ENCODE measurements at regions not wholly inside any gene's neighbourhood (a gene's known extent, or its start where the extent isn't known, plus 50 kb on each side); places are given as distances from the start of the nearest gene placed in this dataset.

DNA sequence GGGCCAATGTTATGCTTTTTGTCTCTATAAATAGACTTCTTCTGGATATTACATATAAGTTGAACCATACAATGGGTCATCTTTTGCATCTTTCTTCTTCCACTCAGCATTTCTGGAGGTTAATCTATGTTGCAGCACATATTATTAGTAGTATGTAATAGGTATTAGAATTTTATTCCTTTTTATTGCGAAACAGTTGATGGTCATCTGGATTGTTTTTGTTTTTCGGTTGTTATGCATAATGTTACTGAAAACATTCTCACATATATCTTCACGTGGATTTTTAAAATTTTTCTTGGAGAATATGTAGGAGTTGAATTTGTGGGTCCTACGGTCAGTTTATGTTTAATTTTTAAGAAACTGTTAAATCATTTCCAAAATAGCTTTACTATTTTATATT lies 466.8 kb downstream of the SLCO4C1 start:
- H3K27ac Mint-ChIP-seq (ENCODE audit: unreplicated experiment), result no peak overlapping the region
- H3K36me3 Mint-ChIP-seq (ENCODE audit: unreplicated experiment), result no peaks in the 10 kb centered on the region
- DNase-seq (ENCODE audit: extremely low spot score, unreplicated experiment), result no peak
- peaks cover 25% of the 10 kb centered on the region for H3K9me3 Mint-ChIP-seq (ENCODE audit: unreplicated experiment)
- TF ChIP-seq CTCF (IDR thresholded peaks at IDR 0.05), result no peak
- no peaks in the 10 kb centered on the region for H3K27me3 Mint-ChIP-seq (ENCODE audit: unreplicated experiment)
- H3K4me3 Mint-ChIP-seq (ENCODE audit: unreplicated experiment), result no peak overlapping the region
- H3K4me1 Mint-ChIP-seq (ENCODE audit: unreplicated experiment), result no peaks in the 10 kb centered on the region

- no peaks in the 10 kb centered on the region for H3K36me3 Mint-ChIP-seq (ENCODE audit: unreplicated experiment)
- no peak overlapping the region for H3K4me3 Mint-ChIP-seq (ENCODE audit: unreplicated experiment)
- TF ChIP-seq CTCF (IDR thresholded peaks at IDR 0.05), result no peak
- no peaks in the 10 kb centered on the region for H3K9me3 Mint-ChIP-seq (ENCODE audit: unreplicated experiment)
- H3K4me1 Mint-ChIP-seq (ENCODE audit: unreplicated experiment), result no peaks in the 10 kb centered on the region
- no peaks in the 10 kb centered on the region for H3K27me3 Mint-ChIP-seq (ENCODE audit: unreplicated experiment)
- H3K27ac Mint-ChIP-seq (ENCODE audit: unreplicated experiment), result no peak overlapping the region
- DNase-seq (ENCODE audit: extremely low spot score, unreplicated experiment), result no peak
Measured at GRCh38 chr5:101811466-101811865, 484.6 kb downstream of the SLCO4C1 start.

DNA sequence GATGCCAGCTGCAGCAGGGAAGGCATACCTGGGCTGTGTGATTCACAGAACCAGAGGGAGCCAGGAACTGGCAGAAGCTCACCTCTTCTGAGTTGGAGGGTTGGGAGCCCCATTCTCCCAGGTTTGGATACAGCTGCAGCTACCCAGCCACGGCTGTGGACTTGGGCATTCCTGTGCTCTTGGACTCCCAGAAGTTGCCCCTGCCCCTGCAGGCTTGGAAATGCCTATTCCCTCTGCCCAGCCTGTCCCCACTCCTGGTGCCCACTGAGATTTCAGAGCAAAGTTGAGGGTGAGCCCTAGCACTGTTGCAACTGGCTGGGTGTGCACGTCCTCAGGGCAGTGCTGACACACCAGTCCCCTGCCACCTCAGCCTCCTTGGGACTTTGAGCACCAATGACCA lies 489.7 kb downstream of the SLCO4C1 start:
- no peak for TF ChIP-seq CTCF (IDR thresholded peaks at IDR 0.05)
- no peaks in the 10 kb centered on the region for H3K9me3 Mint-ChIP-seq (ENCODE audit: unreplicated experiment)
- no peaks in the 10 kb centered on the region for H3K36me3 Mint-ChIP-seq (ENCODE audit: unreplicated experiment)
- no peak overlapping the region for H3K4me3 Mint-ChIP-seq (ENCODE audit: unreplicated experiment)
- DNase-seq (ENCODE audit: extremely low spot score, unreplicated experiment), result no peak
- H3K27me3 Mint-ChIP-seq (ENCODE audit: unreplicated experiment), result no peaks in the 10 kb centered on the region
- H3K27ac Mint-ChIP-seq (ENCODE audit: unreplicated experiment), result no peak overlapping the region
- H3K4me1 Mint-ChIP-seq (ENCODE audit: unreplicated experiment), result no peaks in the 10 kb centered on the region

GRCh38 chr5:101796427-101796826 lies 499.7 kb downstream of the SLCO4C1 start:
- no peak for TF ChIP-seq CTCF (IDR thresholded peaks at IDR 0.05)
- no peak overlapping the region for H3K27ac Mint-ChIP-seq (ENCODE audit: unreplicated experiment)

GRCh38 chr5:101788797-101789196 lies 507.3 kb downstream of the SLCO4C1 start:
- H3K27ac Mint-ChIP-seq (ENCODE audit: unreplicated experiment), result no peak overlapping the region
- peaks cover 3% of the 10 kb centered on the region for H3K9me3 Mint-ChIP-seq (ENCODE audit: unreplicated experiment)
- H3K36me3 Mint-ChIP-seq (ENCODE audit: unreplicated experiment), result no peaks in the 10 kb centered on the region
- no peak for DNase-seq (ENCODE audit: extremely low spot score, unreplicated experiment)
- no peak overlapping the region for H3K4me3 Mint-ChIP-seq (ENCODE audit: unreplicated experiment)
- no peaks in the 10 kb centered on the region for H3K27me3 Mint-ChIP-seq (ENCODE audit: unreplicated experiment)
- no peaks in the 10 kb centered on the region for H3K4me1 Mint-ChIP-seq (ENCODE audit: unreplicated experiment)
- no peak for TF ChIP-seq CTCF (IDR thresholded peaks at IDR 0.05)

More at GRCh38 chr5:101796427-101796826, 499.7 kb downstream of the SLCO4C1 start:
- Mint-ChIP-seq H3K4me1 (ENCODE audit: unreplicated experiment) (no peaks in the 10 kb centered on the region), H3K9me3 (ENCODE audit: unreplicated experiment) (no peaks in the 10 kb centered on the region), H3K4me3 (ENCODE audit: unreplicated experiment) (no peak overlapping the region), H3K36me3 (ENCODE audit: unreplicated experiment) (no peaks in the 10 kb centered on the region), H3K27me3 (ENCODE audit: unreplicated experiment) (no peaks in the 10 kb centered on the region)
- DNase-seq (ENCODE audit: extremely low spot score, unreplicated experiment), result no peak

Data from osteocyte (in vitro differentiated cells).